Hepatocyte (in vitro differentiated cells): ENCODE measurements at regions not wholly inside any gene's neighbourhood (a gene's known extent, or its start where the extent isn't known, plus 50 kb on each side); places are given as distances from the start of the nearest gene placed in this dataset.

Source experiments
- DNase-seq: peaks from one replicate; pipeline ENCODE4 v3.0.0-alpha.2; 2016; ENCODE audit warnings: low spot score
- H2AFZ ChIP-seq: fragments of 200-600 bp; sonication (generic); 2 replicates; pipeline ENCODE4 v1.6.0; 2016; ENCODE audit warnings: antibody characterized with exemption, mild to moderate bottlenecking
- H3K27ac ChIP-seq: fragments of 200-600 bp; sonication (generic); 2 replicates; pipeline ENCODE4 v1.5.1; 2016; ENCODE audit warnings: mild to moderate bottlenecking
- H3K27me3 ChIP-seq: fragments of 200-600 bp; sonication (generic); 2 replicates; pipeline ENCODE4 v1.6.1; 2016
- H3K36me3 ChIP-seq: fragments of 200-600 bp; sonication (generic); replicated peaks from 2 replicates; pipeline ENCODE4 v1.5.1; 2016; ENCODE audit warnings: low read depth; ENCODE audit not compliant: insufficient read depth
- H3K4me1 ChIP-seq: fragments of 200-600 bp; sonication (generic); 2 replicates; pipeline ENCODE4 v1.5.1; 2016; ENCODE audit warnings: mild to moderate bottlenecking, moderate library complexity; ENCODE audit not compliant: insufficient read depth
- H3K4me2 ChIP-seq: fragments of 200-600 bp; sonication (generic); 2 replicates; pipeline ENCODE4 v1.6.0; 2016
- H3K4me3 ChIP-seq: fragments of 200-600 bp; sonication (generic); 2 replicates; pipeline ENCODE4 v1.5.1; 2016; ENCODE audit warnings: mild to moderate bottlenecking
- H3K79me2 ChIP-seq: fragments of 200-600 bp; sonication (generic); 2 replicates; pipeline ENCODE4 v1.6.0; 2017; ENCODE audit warnings: mild to moderate bottlenecking
- H3K9me2 ChIP-seq: fragments of 200-600 bp; sonication (generic); replicated peaks from 2 replicates; pipeline ENCODE4 v1.6.0; 2017; ENCODE audit warnings: mild to moderate bottlenecking; ENCODE audit not compliant: insufficient read depth
- H3K9me3 ChIP-seq: fragments of 200-600 bp; sonication (generic); 2 replicates; pipeline ENCODE4 v1.5.1; 2016; ENCODE audit warnings: low read depth, mild to moderate bottlenecking
- H4K20me1 ChIP-seq: fragments of 200-600 bp; sonication (generic); 2 replicates; pipeline ENCODE4 v1.6.0; 2016; ENCODE audit warnings: mild to moderate bottlenecking; ENCODE audit not compliant: insufficient read depth, poor library complexity, severe bottlenecking
- CTCF ChIP-seq: fragments of 200-600 bp; sonication (generic); IDR thresholded peaks from 2 replicates; pipeline ENCODE4 v1.5.1; 2016; ENCODE audit warnings: antibody characterized with exemption, mild to moderate bottlenecking; ENCODE audit not compliant: poor library complexity
- EZH2 ChIP-seq: fragments of 200-600 bp; sonication (generic); IDR thresholded peaks from 2 replicates; pipeline ENCODE4 v1.6.1; 2016; ENCODE audit warnings: antibody characterized with exemption, mild to moderate bottlenecking, borderline replicate concordance
- EZH2phosphoT487 ChIP-seq: fragments of 200-600 bp; sonication (generic); IDR thresholded peaks from one replicate; pipeline ENCODE4 v1.6.1; 2018; ENCODE audit warnings: antibody characterized with exemption, mild to moderate bottlenecking, low read depth, moderate library complexity; ENCODE audit not compliant: unreplicated experiment, severe bottlenecking
- WGBS: methylation state at CpG from one replicate; pipeline ENCODE4 v1.1.6; 2016; ENCODE audit warnings: low lambda C conversion rate; ENCODE audit errors: missing lambda C conversion rate; 5-methylcytosine and 5-hydroxymethylcytosine counted together

- Histone ChIP-seq H3K9me3 (no peaks in the 10 kb centered on the region), H3K79me2 (no peaks in the 10 kb centered on the region), H3K9me2 (no peaks in the 10 kb centered on the region), H3K27ac (peak overlapping the region; percentile 60), H3K36me3 (no peaks in the 10 kb centered on the region), H3K4me1 (no peaks in the 10 kb centered on the region), H2AFZ (no peak overlapping the region), H4K20me1 (no peaks in the 10 kb centered on the region), H3K4me3 (no peak overlapping the region), H3K4me2 (no peak overlapping the region), H3K27me3 (no peaks in the 10 kb centered on the region)
- 55% methylated on average over 5 of the region's 5 CpGs for WGBS
- TF ChIP-seq EZH2 (no peak), CTCF (no peak), EZH2phosphoT487 (no peak)
- DNase-seq, result peak; percentile 29
These were observed 261.5 kb upstream of the LRTM1 start for GRCh38 chr3:55189359-55189801.

DNA sequence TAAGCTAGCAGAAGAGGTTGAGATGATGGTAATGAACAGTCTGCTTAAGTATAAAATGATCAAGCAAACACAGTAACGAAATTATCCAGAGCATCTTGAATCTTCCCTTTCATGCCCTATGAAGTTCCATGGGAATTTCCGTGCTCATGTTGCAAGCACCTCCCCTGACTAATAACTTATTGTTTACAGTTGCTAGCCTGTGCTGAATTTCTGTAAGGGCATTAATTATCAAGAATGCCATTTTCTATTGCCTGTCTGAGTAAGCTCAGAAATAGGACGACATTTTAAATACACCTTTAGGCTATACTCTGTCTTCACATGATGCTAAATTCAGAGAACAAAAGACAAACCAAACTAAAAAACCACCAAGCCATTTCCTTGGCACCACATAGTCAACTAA lies 257.5 kb upstream of the LRTM1 start:
- TF ChIP-seq CTCF (no peak), EZH2 (no peak), EZH2phosphoT487 (no peak)
- H2AFZ ChIP-seq, result no peak overlapping the region

GRCh38 chr3:55183201-55183600 lies 255.3 kb upstream of the LRTM1 start:
- Histone ChIP-seq H3K36me3 (no peaks in the 10 kb centered on the region), H3K9me2 (no peaks in the 10 kb centered on the region), H2AFZ (no peak overlapping the region), H3K79me2 (no peaks in the 10 kb centered on the region), H3K4me1 (no peaks in the 10 kb centered on the region), H4K20me1 (no peaks in the 10 kb centered on the region), H3K27ac (peak overlapping the region; percentile 7), H3K27me3 (no peaks in the 10 kb centered on the region), H3K4me3 (no peak overlapping the region), H3K9me3 (no peaks in the 10 kb centered on the region), H3K4me2 (no peak overlapping the region)
- TF ChIP-seq CTCF (no peak), EZH2phosphoT487 (no peak), EZH2 (no peak)
- DNase-seq, result no peak

More for the DNA sequence above, 257.5 kb upstream of the LRTM1 start:
- Histone ChIP-seq H3K9me3 (no peaks in the 10 kb centered on the region), H3K27me3 (no peaks in the 10 kb centered on the region), H3K4me1 (no peaks in the 10 kb centered on the region), H3K79me2 (no peaks in the 10 kb centered on the region), H3K4me2 (no peak overlapping the region), H4K20me1 (no peaks in the 10 kb centered on the region), H3K27ac (peak overlapping the region; percentile 64), H3K4me3 (no peak overlapping the region), H3K9me2 (no peaks in the 10 kb centered on the region), H3K36me3 (no peaks in the 10 kb centered on the region)
- 55% methylated on average over 3 of the region's 3 CpGs for WGBS
- no peak for DNase-seq
